ENCODE measurements at regions not wholly inside any gene's neighbourhood (a gene's known extent, or its start where the extent isn't known, plus 50 kb on each side); places are given as distances from the start of the nearest gene placed in this dataset.

DNA sequence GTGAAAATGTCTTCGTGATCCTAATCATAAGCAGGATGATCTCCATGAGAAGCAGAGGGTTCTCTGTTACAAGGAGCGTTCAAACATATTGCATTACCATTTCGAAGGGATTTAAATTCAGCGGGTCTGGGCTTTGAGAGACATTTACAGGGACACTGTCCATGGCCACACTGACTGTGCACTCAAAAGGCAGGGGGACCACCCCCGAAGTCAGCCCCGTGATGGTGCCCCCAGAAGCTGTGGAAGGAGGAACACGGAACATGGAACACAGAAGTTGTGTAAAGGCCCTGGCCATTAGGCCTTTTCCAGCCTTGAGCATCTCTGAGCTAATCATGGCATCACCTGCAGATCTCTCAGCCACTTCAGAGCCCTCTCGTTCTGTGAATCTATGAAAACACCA, 268.4 kb upstream of the MYT1L start:
- DNase-seq: no peak
- no peak overlapping the region for H3K27ac ChIP-seq (ENCODE audit: low read length)
- no peaks in the 10 kb centered on the region for H3K9me3 ChIP-seq (ENCODE audit: control insufficient read depth, insufficient read depth, low read length)
- H3K4me1 Mint-ChIP-seq: no peaks in the 10 kb centered on the region
- intact Hi-C loops (cut with micrococcal nuclease): no loop called here
- TF ChIP-seq, protein P1, sequence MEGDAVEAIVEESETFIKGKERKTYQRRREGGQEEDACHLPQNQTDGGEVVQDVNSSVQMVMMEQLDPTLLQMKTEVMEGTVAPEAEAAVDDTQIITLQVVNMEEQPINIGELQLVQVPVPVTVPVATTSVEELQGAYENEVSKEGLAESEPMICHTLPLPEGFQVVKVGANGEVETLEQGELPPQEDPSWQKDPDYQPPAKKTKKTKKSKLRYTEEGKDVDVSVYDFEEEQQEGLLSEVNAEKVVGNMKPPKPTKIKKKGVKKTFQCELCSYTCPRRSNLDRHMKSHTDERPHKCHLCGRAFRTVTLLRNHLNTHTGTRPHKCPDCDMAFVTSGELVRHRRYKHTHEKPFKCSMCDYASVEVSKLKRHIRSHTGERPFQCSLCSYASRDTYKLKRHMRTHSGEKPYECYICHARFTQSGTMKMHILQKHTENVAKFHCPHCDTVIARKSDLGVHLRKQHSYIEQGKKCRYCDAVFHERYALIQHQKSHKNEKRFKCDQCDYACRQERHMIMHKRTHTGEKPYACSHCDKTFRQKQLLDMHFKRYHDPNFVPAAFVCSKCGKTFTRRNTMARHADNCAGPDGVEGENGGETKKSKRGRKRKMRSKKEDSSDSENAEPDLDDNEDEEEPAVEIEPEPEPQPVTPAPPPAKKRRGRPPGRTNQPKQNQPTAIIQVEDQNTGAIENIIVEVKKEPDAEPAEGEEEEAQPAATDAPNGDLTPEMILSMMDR (IDR thresholded peaks at IDR 0.05): no peak
- peaks cover 10 to 12% of the 10 kb centered on the region in 2 donors for H3K27me3 Mint-ChIP-seq (ENCODE audit: low read depth in 2 of 2)
- 91% methylated on average over 8 of the region's 8 CpGs for WGBS (ENCODE audit: insufficient coverage)
- peak in 1 of 3 donors; percentile 32 for ATAC-seq
- no peaks in the 10 kb centered on the region for H3K27me3 ChIP-seq (ENCODE audit: control insufficient read depth, insufficient read depth, low read length)
- no peak overlapping the region for H3K4me3 Mint-ChIP-seq
- H3K36me3 Mint-ChIP-seq: peaks cover 4% of the 10 kb centered on the region
- no peak overlapping the region for H3K27ac Mint-ChIP-seq
- H3K9me3 Mint-ChIP-seq: no peaks in the 10 kb centered on the region
- H3K4me3 ChIP-seq (ENCODE audit: low read length): no peak overlapping the region
- no peaks in the 10 kb centered on the region for H3K36me3 ChIP-seq (ENCODE audit: control insufficient read depth, insufficient read depth, low read length)
- H3K4me1 ChIP-seq (ENCODE audit: control insufficient read depth, insufficient read depth, low read length): no peaks in the 10 kb centered on the region

DNA sequence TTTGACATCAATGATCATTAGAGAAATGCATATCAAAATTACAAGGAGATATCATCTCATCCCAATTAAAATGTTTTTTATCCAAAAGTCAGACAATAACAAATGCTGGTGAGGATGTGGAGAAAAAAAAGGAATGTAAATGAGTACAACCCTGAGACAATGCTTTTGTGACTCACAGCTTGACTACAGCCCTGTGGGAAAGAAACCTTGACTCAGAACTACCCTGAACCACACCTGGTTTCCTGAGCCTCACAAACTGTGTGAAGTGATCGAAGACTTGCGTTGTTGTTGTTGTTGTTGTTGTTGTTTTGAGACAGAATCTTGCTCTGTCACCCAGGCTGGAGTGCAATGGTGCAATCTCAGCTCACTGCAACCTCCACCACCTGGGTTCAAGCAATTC, 266.6 kb upstream of the MYT1L start:
- Mint-ChIP-seq H3K4me1 (no peaks in the 10 kb centered on the region), H3K36me3 (peaks cover 4% of the 10 kb centered on the region), H3K27me3 (ENCODE audit: low read depth in 2 of 2) (peaks cover 10 to 14% of the 10 kb centered on the region in 2 donors), H3K4me3 (no peak overlapping the region), H3K9me3 (no peaks in the 10 kb centered on the region), H3K27ac (no peak overlapping the region)
- H3K4me1 ChIP-seq (ENCODE audit: control insufficient read depth, insufficient read depth, low read length): no peaks in the 10 kb centered on the region
- TF ChIP-seq, protein P1 (IDR thresholded peaks at IDR 0.05): no peak
- no peaks in the 10 kb centered on the region for H3K9me3 ChIP-seq (ENCODE audit: control insufficient read depth, insufficient read depth, low read length)
- H3K27me3 ChIP-seq (ENCODE audit: control insufficient read depth, insufficient read depth, low read length): peaks cover 2% of the 10 kb centered on the region
- DNase-seq (no peak), ATAC-seq (no peak)
- H3K27ac ChIP-seq (ENCODE audit: low read length): no peak overlapping the region
- 100% methylated on average over 1 of the region's 2 CpGs for WGBS (ENCODE audit: insufficient coverage)
- no peak overlapping the region for H3K4me3 ChIP-seq (ENCODE audit: low read length)
- H3K36me3 ChIP-seq (ENCODE audit: control insufficient read depth, insufficient read depth, low read length): no peaks in the 10 kb centered on the region
- intact Hi-C loops (cut with micrococcal nuclease): no loop called here

DNA sequence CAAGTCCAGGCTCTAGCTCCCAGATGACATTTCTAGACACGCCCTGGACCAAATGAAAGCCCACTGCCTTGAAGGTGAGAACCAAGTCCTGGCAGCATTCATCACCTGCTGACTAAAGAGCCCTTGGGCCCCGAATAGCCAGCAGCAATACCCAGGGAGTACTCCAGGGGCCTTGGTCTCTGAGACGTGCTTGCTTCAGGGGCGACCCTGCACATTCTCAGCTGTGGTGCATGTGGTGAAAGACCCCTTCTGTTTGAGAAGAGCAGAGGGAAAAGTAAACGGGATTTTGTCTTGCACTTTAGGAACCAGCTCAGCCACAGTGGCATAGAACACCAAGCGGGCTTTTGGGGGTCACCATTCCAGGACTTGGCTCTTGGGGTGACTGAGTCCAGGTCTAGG, 260.5 kb upstream of the MYT1L start:
- ATAC-seq (no peak), DNase-seq (no peak)
- Histone ChIP-seq H3K27ac (ENCODE audit: low read length) (no peak overlapping the region), H3K36me3 (ENCODE audit: control insufficient read depth, insufficient read depth, low read length) (no peaks in the 10 kb centered on the region), H3K4me3 (ENCODE audit: low read length) (no peak overlapping the region), H3K4me1 (ENCODE audit: control insufficient read depth, insufficient read depth, low read length) (no peaks in the 10 kb centered on the region), H3K9me3 (ENCODE audit: control insufficient read depth, insufficient read depth, low read length) (no peaks in the 10 kb centered on the region), H3K27me3 (ENCODE audit: control insufficient read depth, insufficient read depth, low read length) (peaks cover 2% of the 10 kb centered on the region)
- no peak overlapping the region for H3K4me3 Mint-ChIP-seq
- intact Hi-C loops (cut with micrococcal nuclease): no loop called here
- 75% methylated on average over 6 of the region's 6 CpGs for WGBS (ENCODE audit: insufficient coverage)
- H3K27ac Mint-ChIP-seq: no peak overlapping the region
- H3K9me3 Mint-ChIP-seq: no peaks in the 10 kb centered on the region
- TF ChIP-seq, protein P1 (IDR thresholded peaks at IDR 0.05): no peak
- no peaks in the 10 kb centered on the region for H3K4me1 Mint-ChIP-seq
- H3K36me3 Mint-ChIP-seq: peaks cover 4% of the 10 kb centered on the region
- peaks cover 0 to 11% of the 10 kb centered on the region in 2 donors for H3K27me3 Mint-ChIP-seq (ENCODE audit: low read depth in 2 of 2)

DNA sequence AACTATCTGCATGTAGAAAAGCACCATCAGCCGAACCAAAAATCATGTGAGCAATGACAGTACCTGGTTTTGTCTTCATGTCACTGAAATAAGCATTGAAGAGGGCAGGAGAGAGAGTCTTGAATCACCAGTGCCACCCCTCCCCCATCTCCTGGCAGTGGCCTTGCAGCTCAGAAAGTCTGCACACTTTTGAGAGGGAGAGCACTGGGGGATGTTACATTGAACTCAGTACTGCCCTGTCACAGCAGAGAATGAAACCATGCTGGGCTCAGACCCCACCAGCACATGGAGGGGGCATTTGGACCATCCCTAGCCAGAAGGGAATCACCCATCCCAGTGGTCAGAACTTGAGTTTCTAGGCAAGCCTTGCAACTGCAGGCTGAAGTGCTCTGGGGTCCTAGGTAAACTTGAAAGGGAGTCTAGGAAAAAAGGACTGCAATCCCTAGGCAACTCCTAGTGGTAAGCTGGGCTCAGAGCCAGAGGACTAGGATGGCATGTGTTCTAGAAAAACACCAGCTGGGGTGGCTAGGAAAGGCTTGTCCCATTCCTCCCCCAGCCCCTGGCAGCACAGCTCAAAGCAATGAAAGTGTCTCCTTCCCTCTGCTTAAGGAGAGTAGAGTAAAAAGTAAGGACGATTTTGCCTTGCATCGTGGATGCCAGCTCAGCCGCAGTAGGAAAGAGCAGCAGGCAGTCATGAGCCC, 259.9 kb upstream of the MYT1L start:
- Mint-ChIP-seq H3K27ac (no peak overlapping the region), H3K36me3 (no peaks in the 10 kb centered on the region), H3K27me3 (ENCODE audit: low read depth in 2 of 2) (peaks cover 3 to 11% of the 10 kb centered on the region in 2 donors), H3K4me3 (no peak overlapping the region), H3K4me1 (no peaks in the 10 kb centered on the region), H3K9me3 (no peaks in the 10 kb centered on the region)
- no peaks in the 10 kb centered on the region for H3K36me3 ChIP-seq (ENCODE audit: control insufficient read depth, insufficient read depth, low read length)
- H3K9me3 ChIP-seq (ENCODE audit: control insufficient read depth, insufficient read depth, low read length): no peaks in the 10 kb centered on the region
- no peak for DNase-seq
- WGBS (ENCODE audit: insufficient coverage): 94% methylated on average over 4 of the region's 4 CpGs
- no peak for ATAC-seq
- intact Hi-C loops (cut with micrococcal nuclease): no loop called here
- no peaks in the 10 kb centered on the region for H3K4me1 ChIP-seq (ENCODE audit: control insufficient read depth, insufficient read depth, low read length)
- no peak overlapping the region for H3K27ac ChIP-seq (ENCODE audit: low read length)
- H3K27me3 ChIP-seq (ENCODE audit: control insufficient read depth, insufficient read depth, low read length): peaks cover 2% of the 10 kb centered on the region
- TF ChIP-seq, protein P1 (IDR thresholded peaks at IDR 0.05): no peak
- H3K4me3 ChIP-seq (ENCODE audit: low read length): no peak overlapping the region
